Keratinocyte (primary cell): ENCODE measurements at regions not wholly inside any gene's neighbourhood (a gene's known extent, or its start where the extent isn't known, plus 50 kb on each side); places are given as distances from the start of the nearest gene placed in this dataset.

ENCODE experiments used
- EZH2 ChIP-seq: IDR thresholded peaks from one replicate; pipeline ENCODE4 v1.6.1; 2012; ENCODE audit warnings: inconsistent platforms, mild to moderate bottlenecking, low read length, moderate library complexity
- TF ChIP-seq, protein P1 (sequence below), 3 experiments: IDR thresholded peaks in 1 of 3; conservative IDR thresholded peaks in 1 of 3; optimal IDR thresholded peaks in 1 of 3; 2 replicates in 2 of 3; 3 replicates in 1 of 3; pipeline versions ENCODE3 to v1.5.1; 2011; ENCODE audit warnings: low read length in 3 of 3, mild to moderate bottlenecking in 3 of 3, moderate library complexity in 2 of 3, control low read depth in 1 of 3, inconsistent platforms in 1 of 3; ENCODE audit not compliant: insufficient read depth in 2 of 3; ENCODE audit errors: extremely low read depth in 1 of 3

DNA sequence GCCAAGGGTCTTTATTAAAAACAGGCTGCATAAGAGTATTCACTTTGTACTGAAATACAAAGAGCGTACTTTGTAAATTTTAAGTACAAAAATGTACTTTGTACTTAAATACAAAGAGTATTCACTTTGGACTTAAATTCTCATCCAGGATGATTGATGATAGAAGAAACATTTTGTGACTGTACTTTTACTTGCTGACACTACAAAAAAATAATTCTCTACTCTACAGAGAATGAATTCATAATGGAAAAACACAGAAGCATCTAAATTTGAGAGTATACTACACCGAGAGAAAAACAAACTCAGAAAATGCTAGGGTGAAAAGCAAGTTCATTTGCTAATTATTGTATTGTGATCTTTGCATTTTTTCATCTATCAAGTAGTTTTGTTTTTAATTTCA lies 54.4 kb upstream of the STXBP5 start:
- no peak for TF ChIP-seq EZH2
- TF ChIP-seq, protein P1, sequence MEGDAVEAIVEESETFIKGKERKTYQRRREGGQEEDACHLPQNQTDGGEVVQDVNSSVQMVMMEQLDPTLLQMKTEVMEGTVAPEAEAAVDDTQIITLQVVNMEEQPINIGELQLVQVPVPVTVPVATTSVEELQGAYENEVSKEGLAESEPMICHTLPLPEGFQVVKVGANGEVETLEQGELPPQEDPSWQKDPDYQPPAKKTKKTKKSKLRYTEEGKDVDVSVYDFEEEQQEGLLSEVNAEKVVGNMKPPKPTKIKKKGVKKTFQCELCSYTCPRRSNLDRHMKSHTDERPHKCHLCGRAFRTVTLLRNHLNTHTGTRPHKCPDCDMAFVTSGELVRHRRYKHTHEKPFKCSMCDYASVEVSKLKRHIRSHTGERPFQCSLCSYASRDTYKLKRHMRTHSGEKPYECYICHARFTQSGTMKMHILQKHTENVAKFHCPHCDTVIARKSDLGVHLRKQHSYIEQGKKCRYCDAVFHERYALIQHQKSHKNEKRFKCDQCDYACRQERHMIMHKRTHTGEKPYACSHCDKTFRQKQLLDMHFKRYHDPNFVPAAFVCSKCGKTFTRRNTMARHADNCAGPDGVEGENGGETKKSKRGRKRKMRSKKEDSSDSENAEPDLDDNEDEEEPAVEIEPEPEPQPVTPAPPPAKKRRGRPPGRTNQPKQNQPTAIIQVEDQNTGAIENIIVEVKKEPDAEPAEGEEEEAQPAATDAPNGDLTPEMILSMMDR (optimal IDR thresholded peaks at IDR 0.05 in 1 of 3, IDR thresholded peaks at IDR 0.05 in 1 of 3, conservative IDR thresholded peaks at IDR 0.05 in 1 of 3; ENCODE audit: extremely low read depth in 1 of 3, insufficient read depth in 2 of 3, low read length in 3 of 3): no peak
